MM.1S (cell line): ENCODE measurements at regions not wholly inside any gene's neighbourhood (a gene's known extent, or its start where the extent isn't known, plus 50 kb on each side); places are given as distances from the start of the nearest gene placed in this dataset.

ENCODE experiments used
- DNase-seq: peaks from one replicate; pipeline ENCODE4 v3.0.0-alpha.2; 2015
- H2AFZ ChIP-seq: fragments of 300-600 bp; sonication (generic); 2 replicates; pipeline ENCODE4 v1.6.0; 2016; ENCODE audit warnings: antibody characterized with exemption, low read length
- H3F3A ChIP-seq: fragments of 300-600 bp; sonication (generic); 2 replicates; pipeline ENCODE4 v1.6.1; 2016; ENCODE audit warnings: mild to moderate bottlenecking, antibody characterized with exemption, low read length, moderate library complexity, mixed read lengths; ENCODE audit not compliant: insufficient read depth
- H3K27ac ChIP-seq: fragments of 300-600 bp; sonication (generic); 2 replicates; pipeline ENCODE4 v1.5.1; 2016; ENCODE audit warnings: mild to moderate bottlenecking, low read length
- H3K27me3 ChIP-seq: fragments of 300-600 bp; sonication (generic); replicated peaks from 2 replicates; pipeline ENCODE4 v1.6.0; 2016; ENCODE audit warnings: low read length; ENCODE audit not compliant: insufficient read depth
- H3K36me3 ChIP-seq: fragments of 300-600 bp; sonication (generic); replicated peaks from 2 replicates; pipeline ENCODE4 v1.6.1; 2016; ENCODE audit warnings: mild to moderate bottlenecking, low read length, mixed read lengths; ENCODE audit not compliant: insufficient read depth
- H3K4me1 ChIP-seq: fragments of 300-600 bp; sonication (generic); 2 replicates; pipeline ENCODE4 v1.6.1; 2016; ENCODE audit warnings: low read length, mixed read lengths
- H3K4me2 ChIP-seq: fragments of 300-600 bp; sonication (generic); 2 replicates; pipeline ENCODE4 v1.6.0; 2016; ENCODE audit warnings: low read depth, low read length
- H3K4me3 ChIP-seq: fragments of 300-600 bp; sonication (generic); 2 replicates; pipeline ENCODE4 v1.5.1; 2016; ENCODE audit warnings: low read length, mixed read lengths
- H3K79me2 ChIP-seq: fragments of 300-600 bp; sonication (generic); 2 replicates; pipeline ENCODE4 v1.6.1; 2016; ENCODE audit warnings: mixed run types, low read length, mixed read lengths
- H3K9ac ChIP-seq: fragments of 300-600 bp; sonication (generic); 2 replicates; pipeline ENCODE4 v1.6.1; 2016; ENCODE audit warnings: low read length, mixed read lengths
- H3K9me2 ChIP-seq: fragments of 300-600 bp; sonication (generic); replicated peaks from 2 replicates; pipeline ENCODE4 v1.6.1; 2016; ENCODE audit warnings: mild to moderate bottlenecking, low read length, mixed read lengths; ENCODE audit not compliant: insufficient read depth
- H3K9me3 ChIP-seq: fragments of 300-600 bp; sonication (generic); replicated peaks from 2 replicates; pipeline ENCODE4 v1.6.1; 2016; ENCODE audit warnings: mild to moderate bottlenecking, low read length, mixed read lengths; ENCODE audit not compliant: insufficient read depth
- H4K20me1 ChIP-seq: fragments of 300-600 bp; sonication (generic); 2 replicates; pipeline ENCODE4 v1.6.1; 2016; ENCODE audit warnings: mild to moderate bottlenecking, low read length, moderate library complexity, mixed read lengths; ENCODE audit not compliant: insufficient read depth
- CTCF ChIP-seq: fragments of 300-600 bp; sonication (generic); IDR thresholded peaks from 2 replicates; pipeline ENCODE4 v1.5.1; 2016; ENCODE audit warnings: antibody characterized with exemption, low read length, mixed read lengths
- EZH2 ChIP-seq: fragments of 300-600 bp; sonication (generic); optimal IDR thresholded peaks from 2 replicates; pipeline ENCODE3; 2017; ENCODE audit warnings: low read depth, mild to moderate bottlenecking, antibody characterized with exemption, low read length, mixed read lengths
- EZH2phosphoT487 ChIP-seq: fragments of 300-600 bp; sonication (generic); IDR thresholded peaks from 2 replicates; pipeline ENCODE4 v1.6.1; 2018; ENCODE audit warnings: antibody characterized with exemption, low read length

- Histone ChIP-seq H3K4me1 (no peaks in the 10 kb centered on the region), H3K4me2 (no peak overlapping the region), H3K27me3 (no peaks in the 10 kb centered on the region), H2AFZ (no peak overlapping the region), H3K9me2 (no peaks in the 10 kb centered on the region), H3K27ac (no peak overlapping the region), H3K9me3 (no peaks in the 10 kb centered on the region), H3K79me2 (no peaks in the 10 kb centered on the region), H4K20me1 (no peaks in the 10 kb centered on the region), H3K36me3 (no peaks in the 10 kb centered on the region), H3K9ac (no peak overlapping the region), H3F3A (no peaks in the 10 kb centered on the region), H3K4me3 (no peak overlapping the region)
- DNase-seq: no peak
- TF ChIP-seq EZH2phosphoT487 (no peak), CTCF (no peak), EZH2 (no peak)
Observed at GRCh38 chr11:134512571-134513538, 100.8 kb upstream of the B3GAT1 start.

GRCh38 chr11:134512061-134512460 lies 100.0 kb upstream of the B3GAT1 start:
- Histone ChIP-seq H3K79me2 (no peaks in the 10 kb centered on the region), H3K27ac (no peak overlapping the region), H3K27me3 (no peaks in the 10 kb centered on the region), H3K36me3 (no peaks in the 10 kb centered on the region), H3K9ac (no peak overlapping the region), H3F3A (no peaks in the 10 kb centered on the region), H3K4me1 (no peaks in the 10 kb centered on the region), H3K4me2 (no peak overlapping the region), H3K9me3 (no peaks in the 10 kb centered on the region), H2AFZ (no peak overlapping the region), H4K20me1 (no peaks in the 10 kb centered on the region), H3K9me2 (no peaks in the 10 kb centered on the region), H3K4me3 (no peak overlapping the region)
- no peak for DNase-seq
- no peak for TF ChIP-seq EZH2phosphoT487
- no peak for TF ChIP-seq EZH2
- no peak for TF ChIP-seq CTCF

- H3K27ac ChIP-seq: no peak overlapping the region
- no peaks in the 10 kb centered on the region for H3K36me3 ChIP-seq
- H3K79me2 ChIP-seq: no peaks in the 10 kb centered on the region
- no peak for DNase-seq
- no peaks in the 10 kb centered on the region for H3K27me3 ChIP-seq
- H4K20me1 ChIP-seq: no peaks in the 10 kb centered on the region
- no peak overlapping the region for H3K4me2 ChIP-seq
- H3K9me2 ChIP-seq: no peaks in the 10 kb centered on the region
- H2AFZ ChIP-seq: no peak overlapping the region
- no peaks in the 10 kb centered on the region for H3K4me1 ChIP-seq
- no peak for TF ChIP-seq EZH2
- no peak for TF ChIP-seq CTCF
- no peak for TF ChIP-seq EZH2phosphoT487
- no peaks in the 10 kb centered on the region for H3F3A ChIP-seq
- no peaks in the 10 kb centered on the region for H3K9me3 ChIP-seq
- H3K4me3 ChIP-seq: no peak overlapping the region
- no peak overlapping the region for H3K9ac ChIP-seq
Observed at GRCh38 chr11:134511255-134511654, 99.2 kb upstream of the B3GAT1 start.
